GM12864 (cell line): ENCODE measurements at regions not wholly inside any gene's neighbourhood (a gene's known extent, or its start where the extent isn't known, plus 50 kb on each side); places are given as distances from the start of the nearest gene placed in this dataset.
"Not testable (repeated sequence)": the region's sequence is repeated elsewhere in the genome, so short reads cannot be mapped to it uniquely, and the experiment has no call there.

Source experiments
- DNase-seq: peaks from one replicate; pipeline ENCODE4 v3.0.0-alpha.2; 2011; ENCODE audit warnings: low read depth
- H3K4me3 ChIP-seq: 2 replicates; pipeline ENCODE4 v1.5.1; 2011; ENCODE audit warnings: mild to moderate bottlenecking, low read depth, low read length, control low read depth
- CTCF ChIP-seq: IDR thresholded peaks from 2 replicates; pipeline ENCODE4 v1.5.1; 2011; ENCODE audit warnings: low read depth, mild to moderate bottlenecking, moderate library complexity, low read length, control low read depth, inconsistent platforms; ENCODE audit errors: missing control alignments

- no peak for TF ChIP-seq CTCF
- H3K4me3 ChIP-seq, result no peak overlapping the region
- no peak for DNase-seq
Observed at GRCh38 chr9:24071716-24072115, 245.7 kb upstream of the ELAVL2 start.

GRCh38 chr9:24071091-24071490 lies 245.1 kb upstream of the ELAVL2 start:
- H3K4me3 ChIP-seq, result no peak overlapping the region
- no peak for TF ChIP-seq CTCF
- no peak for DNase-seq

GRCh38 chr9:24067107-24067506 lies 241.1 kb upstream of the ELAVL2 start:
- not testable (repeated sequence) for H3K4me3 ChIP-seq, DNase-seq

GRCh38 chr9:24059651-24060050 lies 233.6 kb upstream of the ELAVL2 start:
- DNase-seq, result no peak
- no peak overlapping the region for H3K4me3 ChIP-seq
- TF ChIP-seq CTCF, result no peak

GRCh38 chr9:24051587-24051986 lies 225.5 kb upstream of the ELAVL2 start:
- DNase-seq, result no peak
- no peak for TF ChIP-seq CTCF
- H3K4me3 ChIP-seq, result no peak overlapping the region

- H3K4me3 ChIP-seq, result not testable (repeated sequence)
Observed at GRCh38 chr9:24050239-24050638, 224.2 kb upstream of the ELAVL2 start.

GRCh38 chr9:24045150-24045549 lies 219.1 kb upstream of the ELAVL2 start:
- DNase-seq, result no peak
- TF ChIP-seq CTCF, result no peak
- no peak overlapping the region for H3K4me3 ChIP-seq

More at GRCh38 chr9:24050239-24050638, 224.2 kb upstream of the ELAVL2 start:
- DNase-seq, result not testable (repeated sequence)

GRCh38 chr9:24044576-24044975 lies 218.5 kb upstream of the ELAVL2 start:
- TF ChIP-seq CTCF, result no peak
- no peak for DNase-seq
- H3K4me3 ChIP-seq, result no peak overlapping the region
